GM12865 (cell line): ENCODE measurements at regions not wholly inside any gene's neighbourhood (a gene's known extent, or its start where the extent isn't known, plus 50 kb on each side); places are given as distances from the start of the nearest gene placed in this dataset.

Experiments
- DNase-seq: peaks from one replicate; pipeline ENCODE4 v3.0.0; 2010; ENCODE audit warnings: low read depth
- H3K4me3 ChIP-seq: 2 replicates; pipeline ENCODE4 v1.5.1; 2011; ENCODE audit warnings: mild to moderate bottlenecking, low read depth, low read length, control low read depth
- CTCF ChIP-seq: IDR thresholded peaks from 2 replicates; pipeline ENCODE4 v1.5.1; 2011; ENCODE audit warnings: low read length, control low read depth, low read depth, inconsistent platforms; ENCODE audit not compliant: insufficient read depth; ENCODE audit errors: missing control alignments

GRCh38 chr5:105460721-105461120 is 1898.1 kb upstream of the NUDT12 start:
- TF ChIP-seq CTCF: no peak
- DNase-seq: no peak
- H3K4me3 ChIP-seq: no peak overlapping the region

GRCh38 chr5:105453216-105453807 is 1890.7 kb upstream of the NUDT12 start:
- TF ChIP-seq CTCF: no peak
- no peak for DNase-seq
- no peak overlapping the region for H3K4me3 ChIP-seq

GRCh38 chr5:105448271-105448670 is 1885.7 kb upstream of the NUDT12 start:
- no peak overlapping the region for H3K4me3 ChIP-seq
- no peak for DNase-seq

GRCh38 chr5:105430516-105430915 is 1867.9 kb upstream of the NUDT12 start:
- H3K4me3 ChIP-seq: no peak overlapping the region
- no peak for DNase-seq
- no peak for TF ChIP-seq CTCF

More at GRCh38 chr5:105448271-105448670, 1885.7 kb upstream of the NUDT12 start:
- no peak for TF ChIP-seq CTCF

- no peak for DNase-seq
- H3K4me3 ChIP-seq: no peak overlapping the region
- TF ChIP-seq CTCF: no peak
These were observed 1866.1 kb upstream of the NUDT12 start for GRCh38 chr5:105428451-105429380.

GRCh38 chr5:105414067-105414466 is 1851.5 kb upstream of the NUDT12 start:
- DNase-seq: no peak
- no peak for TF ChIP-seq CTCF

More at GRCh38 chr5:105414067-105414466, 1851.5 kb upstream of the NUDT12 start:
- H3K4me3 ChIP-seq: no peak overlapping the region
